T-helper 17 cell (primary cell): ENCODE measurements at regions not wholly inside any gene's neighbourhood (a gene's known extent, or its start where the extent isn't known, plus 50 kb on each side); places are given as distances from the start of the nearest gene placed in this dataset.

ENCODE experiments used
- ATAC-seq: fragments of 150-1000 bp; cut with Tn5 transposase; 2 replicates; pipeline ENCODE4 v1.10.0; 2021; ENCODE audit warnings: mild to moderate bottlenecking, moderate library complexity
- DNase-seq, 3 donors: peaks; one replicate each; pipeline versions ENCODE4 v3.0.0 to v3.0.0-alpha.2; 2020 to 2021
- H3K9me3 ChIP-seq: one replicate; pipeline ENCODE4 v1.7.0; 2013; ENCODE audit warnings: low read length, mild to moderate bottlenecking; ENCODE audit not compliant: control insufficient read depth, poor library complexity, severe bottlenecking
- H3K27ac Mint-ChIP-seq: one replicate; pipeline ENCODE4 v1.8.0; 2022; ENCODE audit warnings: mild to moderate bottlenecking, moderate library complexity, mixed read lengths
- H3K27me3 Mint-ChIP-seq: one replicate; pipeline ENCODE4 v1.8.0; 2022; ENCODE audit warnings: mixed read lengths
- H3K36me3 Mint-ChIP-seq: one replicate; pipeline ENCODE4 v1.8.0; 2022; ENCODE audit warnings: low read depth, mixed read lengths
- H3K4me1 Mint-ChIP-seq: one replicate; pipeline ENCODE4 v1.8.0; 2022; ENCODE audit warnings: mild to moderate bottlenecking, mixed read lengths
- H3K4me3 Mint-ChIP-seq: one replicate; pipeline ENCODE4 v1.8.0; 2022; ENCODE audit warnings: mild to moderate bottlenecking, moderate library complexity, mixed read lengths

DNA sequence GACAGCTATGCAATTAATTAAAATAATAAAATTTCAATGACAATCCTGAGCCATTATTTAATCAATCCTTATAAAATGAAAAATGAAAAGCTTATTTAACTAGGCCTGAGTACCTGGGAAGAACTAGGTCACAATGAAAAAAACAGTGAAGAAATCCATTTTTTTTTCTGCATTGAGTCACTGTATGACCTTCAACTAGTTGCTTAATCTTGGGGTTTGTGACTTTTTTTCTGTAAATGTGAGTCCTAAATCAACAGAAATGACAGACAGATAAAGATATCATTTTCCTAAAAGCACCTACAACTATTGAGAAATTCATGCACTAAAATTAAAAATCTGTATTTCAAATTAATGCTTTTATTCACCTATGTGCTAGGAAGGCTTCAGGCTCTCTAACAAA, 96.8 kb downstream of the TMEM26 start:
- DNase-seq = no peak
- no peaks in the 10 kb centered on the region for H3K36me3 Mint-ChIP-seq
- peaks cover 4% of the 10 kb centered on the region for H3K27me3 Mint-ChIP-seq
- no peak for ATAC-seq
- no peaks in the 10 kb centered on the region for H3K9me3 ChIP-seq
- H3K4me3 Mint-ChIP-seq = no peak overlapping the region
- H3K4me1 Mint-ChIP-seq = no peaks in the 10 kb centered on the region
- H3K27ac Mint-ChIP-seq = no peak overlapping the region

DNA sequence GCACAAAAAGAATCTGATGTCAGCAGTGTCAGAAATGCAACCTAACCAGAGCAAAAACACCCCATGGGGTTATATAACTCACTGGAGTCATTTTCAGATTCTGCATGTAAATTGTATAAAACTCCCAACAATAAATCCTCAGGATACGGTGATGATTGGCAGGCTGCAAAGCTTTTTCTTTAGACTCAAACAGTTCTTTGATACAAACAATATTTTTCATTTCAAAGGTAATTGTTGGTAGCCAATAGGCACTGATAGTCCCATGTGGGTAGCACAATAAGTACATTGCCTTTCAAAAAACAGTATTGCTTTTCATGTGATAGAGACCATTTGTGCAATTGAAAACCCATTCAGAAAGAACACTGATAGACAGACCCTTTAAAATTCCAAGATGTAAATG, 98.0 kb downstream of the TMEM26 start:
- no peak overlapping the region for H3K27ac Mint-ChIP-seq
- no peaks in the 10 kb centered on the region for H3K36me3 Mint-ChIP-seq
- no peak overlapping the region for H3K4me3 Mint-ChIP-seq
- DNase-seq (no peak), ATAC-seq (no peak)
- H3K9me3 ChIP-seq = no peaks in the 10 kb centered on the region
- no peaks in the 10 kb centered on the region for H3K4me1 Mint-ChIP-seq
- peaks cover 4% of the 10 kb centered on the region for H3K27me3 Mint-ChIP-seq

DNA sequence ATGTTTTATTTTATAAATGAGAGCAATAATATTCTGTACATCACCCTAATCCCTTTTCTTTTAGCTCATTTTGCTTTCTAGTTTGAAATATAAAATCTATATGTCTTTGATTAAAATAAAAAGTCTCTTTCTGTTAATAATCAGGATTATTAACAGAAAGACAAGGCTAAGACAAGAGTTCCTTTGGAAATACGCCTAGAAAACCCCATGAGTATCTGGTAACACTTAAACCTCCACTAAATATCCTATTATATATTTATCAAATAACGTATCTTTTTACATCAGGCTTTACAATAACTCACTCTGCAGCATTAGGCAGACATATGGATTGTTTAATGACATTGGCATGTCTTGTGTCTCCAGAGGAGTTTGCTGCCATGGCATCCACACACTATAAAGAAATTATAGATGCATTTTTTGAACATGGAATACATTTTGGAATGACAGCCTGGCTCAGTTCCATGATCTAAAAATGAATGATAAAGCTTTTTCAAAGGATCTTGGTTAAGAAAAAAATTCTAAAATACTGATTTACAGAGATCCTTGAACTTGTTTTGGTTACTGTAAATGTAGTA, 98.7 kb downstream of the TMEM26 start:
- Mint-ChIP-seq H3K27me3 (peaks cover 4% of the 10 kb centered on the region), H3K27ac (no peak overlapping the region), H3K36me3 (no peaks in the 10 kb centered on the region), H3K4me1 (no peaks in the 10 kb centered on the region), H3K4me3 (no peak overlapping the region)
- ATAC-seq (no peak), DNase-seq (no peak)
- H3K9me3 ChIP-seq = no peaks in the 10 kb centered on the region

DNA sequence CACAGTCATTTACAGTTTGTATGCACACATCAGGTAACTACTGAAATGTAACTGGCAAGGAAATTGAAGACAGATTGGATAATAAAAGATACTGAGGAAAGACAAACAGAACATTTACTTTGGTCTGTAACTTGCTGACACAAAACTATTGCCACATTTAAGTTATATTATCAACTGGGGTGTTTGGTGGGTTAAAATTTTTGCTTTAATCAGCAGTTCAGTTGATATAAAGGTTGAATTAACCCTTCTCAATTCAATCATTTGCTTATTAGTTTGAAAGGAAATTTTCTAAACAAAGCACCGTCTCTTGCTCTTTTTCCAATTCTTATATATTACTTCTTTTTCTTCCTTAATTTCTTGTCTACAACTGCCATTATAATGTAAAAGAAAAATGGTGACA, 102.4 kb downstream of the TMEM26 start:
- Mint-ChIP-seq H3K27me3 (no peaks in the 10 kb centered on the region), H3K4me1 (no peaks in the 10 kb centered on the region), H3K4me3 (no peak overlapping the region), H3K36me3 (no peaks in the 10 kb centered on the region), H3K27ac (no peak overlapping the region)
- DNase-seq (no peak), ATAC-seq (no peak)
- no peaks in the 10 kb centered on the region for H3K9me3 ChIP-seq

DNA sequence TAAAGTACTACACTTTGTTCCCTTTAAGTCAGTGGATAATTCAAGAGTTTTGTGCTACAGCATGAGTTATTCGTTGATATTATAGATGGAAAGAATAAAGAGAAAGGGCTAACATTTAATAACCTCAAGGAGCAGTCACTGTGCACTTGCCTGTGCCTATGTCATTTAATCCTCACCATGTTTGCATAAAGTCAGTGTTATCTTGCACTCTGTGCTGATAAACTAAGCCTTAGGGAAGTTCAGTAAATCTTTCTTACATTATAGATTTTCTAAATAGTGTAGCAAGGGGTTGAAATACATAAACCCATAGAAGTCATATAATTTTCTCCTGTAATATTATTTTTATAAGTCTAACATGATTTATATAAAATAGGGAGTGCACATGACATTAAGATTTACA, 103.1 kb downstream of the TMEM26 start:
- no peak overlapping the region for H3K4me3 Mint-ChIP-seq
- ATAC-seq (no peak), DNase-seq (no peak)
- no peaks in the 10 kb centered on the region for H3K27me3 Mint-ChIP-seq
- H3K9me3 ChIP-seq = no peaks in the 10 kb centered on the region
- H3K27ac Mint-ChIP-seq = no peak overlapping the region
- H3K4me1 Mint-ChIP-seq = no peaks in the 10 kb centered on the region
- no peaks in the 10 kb centered on the region for H3K36me3 Mint-ChIP-seq

DNA sequence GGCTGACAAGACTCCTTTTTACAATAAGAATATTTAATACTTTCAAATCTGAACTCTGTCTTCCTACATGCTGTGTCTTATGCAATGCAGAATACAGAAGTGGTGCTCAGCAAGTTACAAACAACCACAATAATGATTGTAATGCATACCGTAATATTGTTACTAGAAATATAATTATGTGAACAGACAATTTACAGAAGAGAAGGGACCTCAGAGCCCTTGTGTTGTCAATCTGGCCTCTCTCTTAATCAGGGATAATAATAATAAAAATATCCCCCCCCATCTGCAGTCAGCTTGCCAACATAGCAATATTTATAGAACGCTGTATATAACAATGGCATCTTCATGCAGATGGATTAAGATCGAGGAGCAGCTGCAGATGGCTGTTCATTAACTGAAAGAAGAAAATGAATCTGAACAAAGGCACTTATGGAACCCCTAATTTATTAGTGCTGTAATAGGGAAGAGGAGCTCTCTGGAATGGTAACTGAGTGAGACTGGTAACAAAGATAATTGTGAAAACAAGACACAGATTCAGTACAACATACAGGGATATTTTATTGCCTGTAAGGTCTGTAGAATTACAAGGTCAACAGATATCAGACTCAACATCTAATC, 106.3 kb downstream of the TMEM26 start:
- ATAC-seq = no peak
- Mint-ChIP-seq H3K4me3 (no peak overlapping the region), H3K27me3 (no peaks in the 10 kb centered on the region), H3K4me1 (peaks cover 12% of the 10 kb centered on the region), H3K36me3 (no peaks in the 10 kb centered on the region), H3K27ac (no peak overlapping the region)
- no peaks in the 10 kb centered on the region for H3K9me3 ChIP-seq
- DNase-seq = no peak

DNA sequence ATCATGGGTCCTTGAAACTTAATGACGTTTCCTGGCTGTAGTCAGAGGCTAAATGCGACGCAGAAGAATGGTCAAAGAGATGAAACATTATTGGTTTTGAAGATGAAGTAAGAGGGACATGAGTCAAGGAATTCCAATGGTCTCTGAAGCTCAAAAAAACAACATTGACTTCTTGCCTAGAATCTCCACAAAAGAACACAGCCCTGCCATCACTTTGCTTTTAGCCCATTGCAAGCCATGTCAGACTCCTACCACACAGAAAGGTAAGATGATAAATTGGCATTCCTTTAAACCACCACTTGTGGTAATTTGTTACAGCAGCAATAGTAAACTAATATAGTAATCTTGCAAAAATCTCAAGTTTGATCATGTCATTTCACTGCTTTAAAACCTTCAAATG, 109.4 kb downstream of the TMEM26 start:
- no peaks in the 10 kb centered on the region for H3K27me3 Mint-ChIP-seq
- H3K4me1 Mint-ChIP-seq = peaks cover 12% of the 10 kb centered on the region
- no peaks in the 10 kb centered on the region for H3K36me3 Mint-ChIP-seq
- H3K4me3 Mint-ChIP-seq = no peak overlapping the region
- DNase-seq (no peak), ATAC-seq (no peak)
- no peak overlapping the region for H3K27ac Mint-ChIP-seq
- H3K9me3 ChIP-seq = no peaks in the 10 kb centered on the region

DNA sequence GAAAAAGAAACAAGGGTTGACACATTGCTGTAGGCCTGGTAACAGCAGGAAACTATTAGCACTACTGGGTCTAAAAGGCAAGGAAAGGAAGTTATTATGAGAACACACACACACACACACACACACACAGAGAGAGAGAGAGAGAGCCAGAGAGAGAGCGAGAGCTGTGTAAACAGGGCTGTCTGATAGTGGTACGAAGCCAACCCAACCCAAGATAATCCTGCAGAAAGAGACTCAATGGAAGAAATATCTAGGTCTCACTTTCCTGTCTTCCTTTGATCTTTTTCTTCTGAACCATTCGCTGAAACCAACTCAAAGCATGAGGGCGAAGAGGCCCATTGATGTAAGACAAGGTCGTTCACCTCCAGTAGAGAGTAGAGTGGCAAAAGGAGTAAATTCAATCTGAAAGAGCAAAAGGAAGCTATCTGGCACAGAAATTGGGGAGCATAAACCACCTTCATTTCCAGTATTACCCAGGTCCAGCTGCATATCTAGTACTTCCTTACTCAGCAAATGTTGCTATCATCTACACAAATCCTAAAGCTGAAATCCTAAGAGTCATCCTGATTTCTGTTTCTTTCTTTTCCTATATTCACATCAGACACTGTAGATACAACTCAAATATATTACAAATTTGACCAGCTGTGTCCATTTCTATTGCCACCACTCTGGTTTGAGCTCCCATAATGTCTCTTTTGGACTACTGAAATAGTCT, 110.2 kb downstream of the TMEM26 start:
- H3K36me3 Mint-ChIP-seq = no peaks in the 10 kb centered on the region
- no peak overlapping the region for H3K27ac Mint-ChIP-seq
- no peaks in the 10 kb centered on the region for H3K27me3 Mint-ChIP-seq
- H3K4me1 Mint-ChIP-seq = peaks cover 12% of the 10 kb centered on the region
- H3K9me3 ChIP-seq = no peaks in the 10 kb centered on the region
- DNase-seq (no peak), ATAC-seq (no peak)
- H3K4me3 Mint-ChIP-seq = no peak overlapping the region

DNA sequence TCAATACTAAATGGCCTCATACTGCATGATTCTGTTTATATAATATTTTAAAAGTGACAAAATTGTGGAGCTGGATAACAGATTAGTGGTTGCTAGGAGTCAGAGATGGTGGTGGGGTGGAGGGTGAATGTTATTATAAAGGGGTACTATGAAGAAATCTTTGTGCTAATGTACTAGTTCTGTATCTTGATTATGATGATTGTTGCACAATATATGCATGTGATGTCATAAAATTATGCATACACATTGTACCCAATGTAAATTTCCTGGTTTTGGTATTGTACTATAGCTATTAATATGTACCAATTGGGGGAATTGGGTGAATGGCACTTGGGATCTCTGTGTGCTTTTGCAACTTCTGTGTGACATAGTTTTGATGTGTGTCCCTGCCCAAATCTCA, 112.2 kb downstream of the TMEM26 start:
- H3K9me3 ChIP-seq = no peaks in the 10 kb centered on the region
- no peaks in the 10 kb centered on the region for H3K27me3 Mint-ChIP-seq
- ATAC-seq (no peak), DNase-seq (no peak)
- no peaks in the 10 kb centered on the region for H3K36me3 Mint-ChIP-seq
- H3K4me3 Mint-ChIP-seq = no peak overlapping the region
- peaks cover 12% of the 10 kb centered on the region for H3K4me1 Mint-ChIP-seq
- H3K27ac Mint-ChIP-seq = no peak overlapping the region

DNA sequence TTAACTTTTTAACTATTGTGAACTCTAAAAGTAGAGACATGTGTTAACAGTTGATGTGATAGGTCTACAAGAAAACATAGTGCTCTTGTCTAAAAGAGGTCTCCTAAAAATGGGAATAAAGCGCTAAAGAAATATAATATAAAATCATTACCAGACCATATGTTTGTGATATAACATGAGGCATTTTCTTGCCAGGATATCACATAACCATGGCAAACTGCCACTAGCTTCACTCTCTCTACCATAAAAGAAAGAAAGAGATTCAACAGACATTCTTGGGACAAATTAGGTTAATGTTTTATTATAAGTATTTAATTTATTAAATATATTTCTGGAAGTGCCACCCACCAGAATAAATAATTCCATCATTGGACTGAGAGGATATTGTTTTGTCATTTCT, 115.0 kb downstream of the TMEM26 start:
- no peaks in the 10 kb centered on the region for H3K9me3 ChIP-seq
- Mint-ChIP-seq H3K27ac (no peak overlapping the region), H3K36me3 (no peaks in the 10 kb centered on the region), H3K4me1 (peaks cover 9% of the 10 kb centered on the region), H3K4me3 (no peak overlapping the region), H3K27me3 (no peaks in the 10 kb centered on the region)
- DNase-seq (no peak), ATAC-seq (no peak)

DNA sequence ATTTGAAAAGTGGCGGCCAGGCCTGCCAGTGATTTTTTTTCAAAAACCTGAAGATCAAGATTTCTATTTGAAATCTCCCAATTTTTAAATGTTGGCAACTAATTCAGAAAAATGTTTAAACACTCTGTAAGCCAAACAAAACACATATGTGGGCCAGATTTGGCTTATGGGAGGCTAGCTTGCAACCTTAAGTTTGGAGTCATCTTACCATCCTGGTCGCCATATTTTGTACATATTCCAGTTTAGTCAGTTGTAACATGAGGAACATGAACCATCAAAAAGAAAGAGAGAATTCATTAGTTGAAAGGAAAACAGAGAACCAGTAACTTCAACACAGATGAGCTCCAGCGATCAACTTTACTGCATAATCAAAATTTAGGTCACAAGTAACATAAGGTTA, 115.4 kb downstream of the TMEM26 start:
- DNase-seq (no peak), ATAC-seq (no peak)
- no peaks in the 10 kb centered on the region for H3K27me3 Mint-ChIP-seq
- H3K36me3 Mint-ChIP-seq = no peaks in the 10 kb centered on the region
- peaks cover 6% of the 10 kb centered on the region for H3K4me1 Mint-ChIP-seq
- no peaks in the 10 kb centered on the region for H3K9me3 ChIP-seq
- H3K4me3 Mint-ChIP-seq = no peak overlapping the region
- H3K27ac Mint-ChIP-seq = no peak overlapping the region

DNA sequence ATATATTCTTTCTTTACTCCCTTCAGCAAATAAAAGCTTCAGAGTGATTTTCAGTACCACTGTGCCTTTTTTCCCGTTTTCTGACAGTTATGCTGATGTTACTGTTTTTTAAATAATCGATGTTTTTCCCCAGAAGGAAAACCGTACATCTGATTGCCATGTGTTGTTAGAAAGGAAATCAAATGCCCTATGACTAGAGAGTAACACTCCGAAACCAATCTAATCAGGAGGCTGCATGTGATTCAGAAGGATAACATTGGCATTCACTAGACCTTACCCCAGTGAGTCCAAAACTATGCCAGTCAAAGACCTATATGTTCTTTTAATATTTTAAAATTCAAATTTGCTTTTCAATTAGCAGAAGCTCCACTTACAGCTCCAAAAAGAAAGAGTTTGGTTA, 116.3 kb downstream of the TMEM26 start:
- H3K27ac Mint-ChIP-seq = no peak overlapping the region
- no peaks in the 10 kb centered on the region for H3K9me3 ChIP-seq
- no peak overlapping the region for H3K4me3 Mint-ChIP-seq
- H3K36me3 Mint-ChIP-seq = no peaks in the 10 kb centered on the region
- DNase-seq (no peak), ATAC-seq (no peak)
- H3K4me1 Mint-ChIP-seq = no peaks in the 10 kb centered on the region
- H3K27me3 Mint-ChIP-seq = no peaks in the 10 kb centered on the region

DNA sequence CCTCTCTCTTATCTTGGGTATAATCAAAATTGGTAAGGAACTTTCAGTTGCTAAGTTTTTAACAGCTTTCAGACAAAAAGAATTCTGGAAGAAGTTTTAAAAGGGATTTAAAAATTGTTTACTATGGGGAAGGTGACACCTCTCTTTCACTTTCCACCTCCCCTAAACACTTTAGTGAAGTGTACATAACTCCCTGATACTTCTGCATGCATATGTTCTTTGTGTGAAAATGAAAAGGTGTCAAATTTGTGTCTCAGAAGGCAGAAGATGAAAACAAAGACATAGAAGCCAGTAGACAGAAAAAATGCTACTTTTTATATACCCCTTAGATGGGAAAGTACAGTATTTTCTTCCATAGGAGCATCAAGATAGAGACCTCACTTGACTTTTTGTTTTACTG, 117.8 kb downstream of the TMEM26 start:
- ATAC-seq = no peak
- no peaks in the 10 kb centered on the region for H3K27me3 Mint-ChIP-seq
- DNase-seq = no peak
- H3K27ac Mint-ChIP-seq = no peak overlapping the region
- no peaks in the 10 kb centered on the region for H3K9me3 ChIP-seq
- no peaks in the 10 kb centered on the region for H3K4me1 Mint-ChIP-seq
- no peaks in the 10 kb centered on the region for H3K36me3 Mint-ChIP-seq
- no peak overlapping the region for H3K4me3 Mint-ChIP-seq

DNA sequence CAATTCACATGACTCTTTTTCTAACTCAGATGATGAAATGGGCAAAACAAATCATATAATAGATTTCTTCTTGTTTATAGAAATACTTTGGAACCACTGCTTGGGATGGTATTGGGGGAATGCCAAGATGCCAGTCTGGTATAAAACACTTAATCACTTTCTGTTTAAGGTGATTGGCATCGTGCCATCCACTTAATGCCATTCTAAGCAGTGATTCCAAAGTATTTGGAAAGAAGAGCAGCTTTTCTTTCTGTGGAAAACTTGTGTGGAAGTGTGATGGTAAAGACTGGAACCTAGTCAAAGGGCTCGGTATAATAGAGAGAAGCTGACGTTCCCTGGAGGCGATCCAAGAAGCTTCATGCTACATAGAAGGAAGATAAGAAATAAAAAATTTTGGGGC, 120.6 kb downstream of the TMEM26 start:
- no peaks in the 10 kb centered on the region for H3K36me3 Mint-ChIP-seq
- no peak for ATAC-seq
- H3K4me1 Mint-ChIP-seq = no peaks in the 10 kb centered on the region
- H3K27ac Mint-ChIP-seq = no peak overlapping the region
- H3K9me3 ChIP-seq = no peaks in the 10 kb centered on the region
- H3K4me3 Mint-ChIP-seq = no peak overlapping the region
- no peaks in the 10 kb centered on the region for H3K27me3 Mint-ChIP-seq
- DNase-seq = no peak
